ENCODE measurements at regions not wholly inside any gene's neighbourhood (a gene's known extent, or its start where the extent isn't known, plus 50 kb on each side); places are given as distances from the start of the nearest gene placed in this dataset.

DNA sequence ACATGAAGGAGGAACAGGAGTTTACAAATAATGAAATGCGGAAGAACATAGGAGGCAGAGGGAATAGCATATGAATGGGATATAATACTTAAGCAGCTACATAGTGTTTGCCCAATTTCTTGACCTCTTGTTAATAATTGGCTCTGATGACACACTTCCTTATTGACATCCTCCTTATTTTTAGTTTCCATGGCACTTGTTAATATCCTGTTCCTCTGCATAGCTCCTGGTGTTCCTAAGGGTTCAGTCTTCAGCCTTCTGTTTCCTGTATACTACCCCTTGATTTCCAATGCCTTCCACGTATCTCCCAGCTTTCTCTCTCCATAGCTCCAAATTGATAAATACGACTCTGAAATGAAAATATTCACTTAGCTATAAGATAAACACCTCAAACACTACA is 663.8 kb upstream of the API5 start:
- H3K9me3 ChIP-seq (ENCODE audit: insufficient read depth, low read length), result no peaks in the 10 kb centered on the region
- H2AFZ ChIP-seq (ENCODE audit: low read depth, low read length), result no peak overlapping the region
- no peak for TF ChIP-seq EZH2phosphoT487 (IDR thresholded peaks at IDR 0.05; ENCODE audit: low read depth)
- no peaks in the 10 kb centered on the region for H4K20me1 ChIP-seq (ENCODE audit: insufficient read depth, low read length)
- no peak overlapping the region for H3K4me2 ChIP-seq (ENCODE audit: low read length)
- no peaks in the 10 kb centered on the region for H3K79me2 ChIP-seq (ENCODE audit: low read length)
- no peak overlapping the region for H3K9ac ChIP-seq (ENCODE audit: low read length)
- no peaks in the 10 kb centered on the region for H3K27me3 ChIP-seq (ENCODE audit: low read depth, low read length)
- no peaks in the 10 kb centered on the region for H3K36me3 ChIP-seq (replicated peaks; ENCODE audit: low read depth, low read length)
- H3K4me3 ChIP-seq (ENCODE audit: low read length), result no peak overlapping the region
- no peaks in the 10 kb centered on the region for H3K4me1 ChIP-seq (ENCODE audit: low read length)
- no peak overlapping the region for H3K27ac ChIP-seq (ENCODE audit: low read length)

DNA sequence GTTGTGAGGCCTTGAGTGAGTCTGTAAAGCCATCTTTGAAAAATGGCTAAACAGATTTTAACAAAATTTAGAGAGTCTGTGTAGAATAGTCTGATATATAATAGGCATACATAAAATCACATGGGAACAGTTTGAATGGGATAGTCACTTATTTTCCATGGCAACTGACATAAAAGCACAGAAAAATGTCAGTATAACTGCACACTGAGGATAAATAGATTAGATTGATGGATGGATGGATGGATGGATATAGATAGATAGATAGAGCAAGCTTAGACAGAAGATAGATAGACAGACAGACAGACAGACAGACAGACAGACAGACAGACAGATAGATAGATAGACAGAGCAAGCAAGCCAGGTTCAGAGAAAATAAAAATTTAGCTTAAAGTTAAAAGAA is 660.2 kb upstream of the API5 start:
- Histone ChIP-seq H2AFZ (ENCODE audit: low read depth, low read length) (no peak overlapping the region), H3K27me3 (ENCODE audit: low read depth, low read length) (no peaks in the 10 kb centered on the region), H3K9me3 (ENCODE audit: insufficient read depth, low read length) (no peaks in the 10 kb centered on the region), H3K36me3 (replicated peaks; ENCODE audit: low read depth, low read length) (no peaks in the 10 kb centered on the region), H3K9ac (ENCODE audit: low read length) (no peak overlapping the region), H3K79me2 (ENCODE audit: low read length) (no peaks in the 10 kb centered on the region), H3K4me2 (ENCODE audit: low read length) (no peak overlapping the region), H3K4me3 (ENCODE audit: low read length) (no peak overlapping the region), H4K20me1 (ENCODE audit: insufficient read depth, low read length) (no peaks in the 10 kb centered on the region), H3K4me1 (ENCODE audit: low read length) (no peaks in the 10 kb centered on the region), H3K27ac (ENCODE audit: low read length) (no peak overlapping the region)
- TF ChIP-seq, protein P1, sequence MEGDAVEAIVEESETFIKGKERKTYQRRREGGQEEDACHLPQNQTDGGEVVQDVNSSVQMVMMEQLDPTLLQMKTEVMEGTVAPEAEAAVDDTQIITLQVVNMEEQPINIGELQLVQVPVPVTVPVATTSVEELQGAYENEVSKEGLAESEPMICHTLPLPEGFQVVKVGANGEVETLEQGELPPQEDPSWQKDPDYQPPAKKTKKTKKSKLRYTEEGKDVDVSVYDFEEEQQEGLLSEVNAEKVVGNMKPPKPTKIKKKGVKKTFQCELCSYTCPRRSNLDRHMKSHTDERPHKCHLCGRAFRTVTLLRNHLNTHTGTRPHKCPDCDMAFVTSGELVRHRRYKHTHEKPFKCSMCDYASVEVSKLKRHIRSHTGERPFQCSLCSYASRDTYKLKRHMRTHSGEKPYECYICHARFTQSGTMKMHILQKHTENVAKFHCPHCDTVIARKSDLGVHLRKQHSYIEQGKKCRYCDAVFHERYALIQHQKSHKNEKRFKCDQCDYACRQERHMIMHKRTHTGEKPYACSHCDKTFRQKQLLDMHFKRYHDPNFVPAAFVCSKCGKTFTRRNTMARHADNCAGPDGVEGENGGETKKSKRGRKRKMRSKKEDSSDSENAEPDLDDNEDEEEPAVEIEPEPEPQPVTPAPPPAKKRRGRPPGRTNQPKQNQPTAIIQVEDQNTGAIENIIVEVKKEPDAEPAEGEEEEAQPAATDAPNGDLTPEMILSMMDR (IDR thresholded peaks at IDR 0.05; ENCODE audit: low read depth, low read length), result no peak
- no peak for TF ChIP-seq EZH2phosphoT487 (IDR thresholded peaks at IDR 0.05; ENCODE audit: low read depth)

- Histone ChIP-seq H4K20me1 (ENCODE audit: insufficient read depth, low read length) (no peaks in the 10 kb centered on the region), H3K27me3 (ENCODE audit: low read depth, low read length) (no peaks in the 10 kb centered on the region), H3K36me3 (replicated peaks; ENCODE audit: low read depth, low read length) (no peaks in the 10 kb centered on the region), H3K79me2 (ENCODE audit: low read length) (no peaks in the 10 kb centered on the region), H3K4me2 (ENCODE audit: low read length) (no peak overlapping the region), H3K9me3 (ENCODE audit: insufficient read depth, low read length) (no peaks in the 10 kb centered on the region), H3K27ac (ENCODE audit: low read length) (no peak overlapping the region), H3K4me3 (ENCODE audit: low read length) (no peak overlapping the region), H3K4me1 (ENCODE audit: low read length) (no peaks in the 10 kb centered on the region), H3K9ac (ENCODE audit: low read length) (no peak overlapping the region), H2AFZ (ENCODE audit: low read depth, low read length) (no peak overlapping the region)
- TF ChIP-seq EZH2phosphoT487 (IDR thresholded peaks at IDR 0.05; ENCODE audit: low read depth), result no peak
- TF ChIP-seq, protein P1 (IDR thresholded peaks at IDR 0.05; ENCODE audit: low read depth, low read length), result no peak
Observed at GRCh38 chr11:42657169-42657568, 654.6 kb upstream of the API5 start.

DNA sequence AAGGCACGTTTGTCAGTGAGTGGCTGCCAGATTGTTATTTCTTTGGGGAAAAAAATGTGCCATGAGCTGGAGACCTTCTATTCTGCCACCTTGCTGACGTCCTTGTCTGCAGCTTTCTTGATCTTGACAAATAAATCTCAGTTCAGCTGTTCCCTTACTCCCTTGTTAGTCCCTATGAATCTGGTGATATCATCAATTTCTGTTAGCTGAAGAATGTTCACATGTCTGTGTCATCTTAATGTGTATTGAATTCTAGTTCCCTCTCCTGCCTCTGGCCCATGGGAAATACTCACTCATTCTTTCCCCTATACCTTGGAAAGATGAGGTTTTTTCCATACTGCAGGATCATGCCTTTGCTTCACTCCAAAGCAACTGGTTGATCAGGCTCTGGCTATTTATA is 649.9 kb upstream of the API5 start:
- Histone ChIP-seq H3K79me2 (ENCODE audit: low read length) (no peaks in the 10 kb centered on the region), H2AFZ (ENCODE audit: low read depth, low read length) (no peak overlapping the region), H3K27me3 (ENCODE audit: low read depth, low read length) (no peaks in the 10 kb centered on the region), H3K27ac (ENCODE audit: low read length) (no peak overlapping the region), H3K36me3 (replicated peaks; ENCODE audit: low read depth, low read length) (no peaks in the 10 kb centered on the region), H3K9ac (ENCODE audit: low read length) (no peak overlapping the region), H3K4me3 (ENCODE audit: low read length) (no peak overlapping the region), H3K9me3 (ENCODE audit: insufficient read depth, low read length) (no peaks in the 10 kb centered on the region), H3K4me1 (ENCODE audit: low read length) (no peaks in the 10 kb centered on the region), H4K20me1 (ENCODE audit: insufficient read depth, low read length) (no peaks in the 10 kb centered on the region), H3K4me2 (ENCODE audit: low read length) (no peak overlapping the region)
- TF ChIP-seq EZH2phosphoT487 (IDR thresholded peaks at IDR 0.05; ENCODE audit: low read depth), result no peak
- TF ChIP-seq, protein P1 (IDR thresholded peaks at IDR 0.05; ENCODE audit: low read depth, low read length), result no peak

Measured in OCI-LY3 (cell line).